Ascending aorta (tissue), 2 donors: ENCODE measurements at regions not wholly inside any gene's neighbourhood (a gene's known extent, or its start where the extent isn't known, plus 50 kb on each side); places are given as distances from the start of the nearest gene placed in this dataset.

Experiments used
- DNase-seq, 2 donors: peaks; one replicate each; pipeline ENCODE4 v3.0.0-alpha.2; 2019; ENCODE audit warnings: low spot score in 2 of 2
- H3K27ac ChIP-seq, 2 donors: fragments of 200-600 bp; sonication (generic); one replicate each; pipeline ENCODE4 v1.5.1; 2016 to 2017; ENCODE audit warnings: mild to moderate bottlenecking in 1 of 2
- H3K27me3 ChIP-seq: fragments of 200-600 bp; sonication (generic); one replicate; pipeline ENCODE4 v1.5.1; 2017
- H3K36me3 ChIP-seq, 2 donors: fragments of 200-600 bp; sonication (generic); one replicate each; pipeline ENCODE4 v1.5.1; 2016
- H3K4me1 ChIP-seq, 2 donors: fragments of 200-600 bp; sonication (generic); one replicate each; pipeline ENCODE4 v1.5.1; 2016 to 2017; ENCODE audit warnings: mild to moderate bottlenecking in 1 of 2
- H3K4me3 ChIP-seq, 2 donors: fragments of 200-600 bp; sonication (generic); one replicate each; pipeline ENCODE4 v1.5.1; 2016 to 2017; ENCODE audit warnings: mild to moderate bottlenecking in 1 of 2
- H3K9me3 ChIP-seq, 2 donors: fragments of 200-600 bp; sonication (generic); one replicate each; pipeline ENCODE4 v1.5.1; 2016
- CTCF ChIP-seq, 3 experiments: fragments of 200-600 bp in 2 of 3; fragments of 450-650 bp in 1 of 3; sonication (generic) in 2 of 3; IDR thresholded peaks; one replicate each; pipeline ENCODE4 v1.5.1; 2016 to 2019; ENCODE audit warnings: antibody characterized with exemption in 3 of 3, mild to moderate bottlenecking in 1 of 3, moderate library complexity in 1 of 3
- intact Hi-C: fragments of 100-400 bp; cut with DNase I; formaldehyde crosslinking; loops from one replicate; pipeline ENCODE4 v1.15.1; 2023

GRCh38 chr9:81389569-81389993 lies 299.8 kb downstream of the TLE1 start:
- Histone ChIP-seq H3K36me3 (no peaks in the 10 kb centered on the region), H3K4me3 (no peak overlapping the region), H3K27me3 (no peaks in the 10 kb centered on the region), H3K27ac (no peak overlapping the region), H3K4me1 (no peaks in the 10 kb centered on the region), H3K9me3 (no peaks in the 10 kb centered on the region)
- TF ChIP-seq CTCF (IDR thresholded peaks at IDR 0.05), result no peak
- intact Hi-C loops, result no loop called here
- DNase-seq, result peak in 1 of 2 donors; percentile 81

- H3K4me1 ChIP-seq, result no peaks in the 10 kb centered on the region
- H3K9me3 ChIP-seq, result no peaks in the 10 kb centered on the region
- no peak for DNase-seq
- no peak overlapping the region for H3K27ac ChIP-seq
- H3K4me3 ChIP-seq, result no peak overlapping the region
- no peaks in the 10 kb centered on the region for H3K27me3 ChIP-seq
- TF ChIP-seq CTCF (IDR thresholded peaks at IDR 0.05), result no peak
- H3K36me3 ChIP-seq, result no peaks in the 10 kb centered on the region
- intact Hi-C loops, result no loop called here
Measured at GRCh38 chr9:81388831-81389230, 300.5 kb downstream of the TLE1 start.

- no peaks in the 10 kb centered on the region for H3K4me1 ChIP-seq
- TF ChIP-seq CTCF (IDR thresholded peaks at IDR 0.05), result no peak
- intact Hi-C loops, result no loop called here
- no peaks in the 10 kb centered on the region for H3K27me3 ChIP-seq
- DNase-seq, result no peak
- H3K36me3 ChIP-seq, result no peaks in the 10 kb centered on the region
- no peaks in the 10 kb centered on the region for H3K9me3 ChIP-seq
- no peak overlapping the region for H3K4me3 ChIP-seq
- no peak overlapping the region for H3K27ac ChIP-seq
Measured at GRCh38 chr9:81387360-81388106, 301.8 kb downstream of the TLE1 start.

GRCh38 chr9:81384911-81385310 lies 304.4 kb downstream of the TLE1 start:
- H3K4me1 ChIP-seq, result no peaks in the 10 kb centered on the region
- no peak for DNase-seq
- H3K4me3 ChIP-seq, result no peak overlapping the region
- H3K27ac ChIP-seq, result no peak overlapping the region
- no peaks in the 10 kb centered on the region for H3K9me3 ChIP-seq
- no peaks in the 10 kb centered on the region for H3K36me3 ChIP-seq
- intact Hi-C loops, result no loop called here
- no peak for TF ChIP-seq CTCF (IDR thresholded peaks at IDR 0.05)
- H3K27me3 ChIP-seq, result no peaks in the 10 kb centered on the region

GRCh38 chr9:81382281-81382680 lies 307.1 kb downstream of the TLE1 start:
- no peak for DNase-seq
- H3K27ac ChIP-seq, result no peak overlapping the region
- intact Hi-C loops, result no loop called here
- no peaks in the 10 kb centered on the region for H3K9me3 ChIP-seq
- TF ChIP-seq CTCF (IDR thresholded peaks at IDR 0.05), result no peak
- H3K4me1 ChIP-seq, result peaks cover 0 to 5% of the 10 kb centered on the region in 2 donors
- no peaks in the 10 kb centered on the region for H3K27me3 ChIP-seq
- H3K36me3 ChIP-seq, result no peaks in the 10 kb centered on the region
- no peak overlapping the region for H3K4me3 ChIP-seq
